Fibroblast of lung (primary cell): ENCODE measurements at regions not wholly inside any gene's neighbourhood (a gene's known extent, or its start where the extent isn't known, plus 50 kb on each side); places are given as distances from the start of the nearest gene placed in this dataset.

Source experiments
- DNase-seq, 2 donors: peaks; one replicate each; pipeline versions ENCODE4 v3.0.0 to v3.0.0-alpha.2; 2010; ENCODE audit warnings: low read depth in 2 of 2
- H2AFZ ChIP-seq: 2 replicates; pipeline ENCODE4 v1.5.1; 2012; ENCODE audit warnings: low read length, control low read depth, inconsistent platforms
- H3K27ac ChIP-seq: 2 replicates; pipeline ENCODE4 v1.5.1; 2011; ENCODE audit warnings: low read length, control low read depth; ENCODE audit not compliant: insufficient read depth
- H3K27me3 ChIP-seq: 2 replicates; pipeline ENCODE4 v1.5.1; 2011; ENCODE audit warnings: mild to moderate bottlenecking, low read length; ENCODE audit not compliant: control insufficient read depth, insufficient read depth
- H3K36me3 ChIP-seq: 2 replicates; pipeline ENCODE4 v1.5.1; 2011; ENCODE audit warnings: low read length; ENCODE audit not compliant: control insufficient read depth, insufficient read depth
- H3K4me1 ChIP-seq: 2 replicates; pipeline ENCODE4 v1.5.1; 2011; ENCODE audit warnings: low read length; ENCODE audit not compliant: control insufficient read depth, insufficient read depth; ENCODE audit errors: extremely low read depth
- H3K4me2 ChIP-seq: 2 replicates; pipeline ENCODE4 v1.5.1; 2011; ENCODE audit warnings: low read length, control low read depth; ENCODE audit not compliant: insufficient read depth; ENCODE audit errors: extremely low read depth
- H3K4me3 ChIP-seq, 4 experiments: fragments of 200-600 bp in 1 of 4; sonication (generic) in 1 of 4; replicated peaks in 1 of 4; 2 replicates each; pipeline ENCODE4 v1.5.1; 2011 to 2016; ENCODE audit warnings: low read length in 4 of 4, low read depth in 3 of 4, mild to moderate bottlenecking in 3 of 4, control low read depth in 2 of 4, inconsistent platforms in 1 of 4, mixed read lengths in 1 of 4; ENCODE audit not compliant: insufficient read depth in 1 of 4; ENCODE audit errors: control extremely low read depth in 1 of 4
- H3K79me2 ChIP-seq: 2 replicates; pipeline ENCODE4 v1.5.1; 2012; ENCODE audit warnings: mild to moderate bottlenecking, low read length, inconsistent platforms; ENCODE audit not compliant: control insufficient read depth, insufficient read depth
- H3K9ac ChIP-seq: 2 replicates; pipeline ENCODE4 v1.5.1; 2011; ENCODE audit warnings: mild to moderate bottlenecking, low read length, control low read depth; ENCODE audit not compliant: insufficient read depth
- H3K9me3 ChIP-seq: 2 replicates; pipeline ENCODE4 v1.5.1; 2012; ENCODE audit warnings: low read depth, low read length; ENCODE audit not compliant: control insufficient read depth, insufficient read depth
- H4K20me1 ChIP-seq: 2 replicates; pipeline ENCODE4 v1.5.1; 2011; ENCODE audit warnings: low read length; ENCODE audit not compliant: control insufficient read depth, insufficient read depth; ENCODE audit errors: extremely low read depth
- EZH2 ChIP-seq: IDR thresholded peaks from 2 replicates; pipeline ENCODE4 v1.5.1; 2012; ENCODE audit warnings: low read length, control low read depth, mild to moderate bottlenecking; ENCODE audit errors: missing control alignments
- TF ChIP-seq, protein P1 (sequence below), 2 donors: IDR thresholded peaks in 1 of 2; conservative IDR thresholded peaks in 1 of 2; 1 replicate in 1 of 2; 2 replicates in 1 of 2; pipeline ENCODE4 v1.5.1; 2011 to 2012; ENCODE audit warnings: low read length in 2 of 2, control low read depth in 1 of 2, inconsistent platforms in 1 of 2, low read depth in 1 of 2, mild to moderate bottlenecking in 1 of 2

DNA sequence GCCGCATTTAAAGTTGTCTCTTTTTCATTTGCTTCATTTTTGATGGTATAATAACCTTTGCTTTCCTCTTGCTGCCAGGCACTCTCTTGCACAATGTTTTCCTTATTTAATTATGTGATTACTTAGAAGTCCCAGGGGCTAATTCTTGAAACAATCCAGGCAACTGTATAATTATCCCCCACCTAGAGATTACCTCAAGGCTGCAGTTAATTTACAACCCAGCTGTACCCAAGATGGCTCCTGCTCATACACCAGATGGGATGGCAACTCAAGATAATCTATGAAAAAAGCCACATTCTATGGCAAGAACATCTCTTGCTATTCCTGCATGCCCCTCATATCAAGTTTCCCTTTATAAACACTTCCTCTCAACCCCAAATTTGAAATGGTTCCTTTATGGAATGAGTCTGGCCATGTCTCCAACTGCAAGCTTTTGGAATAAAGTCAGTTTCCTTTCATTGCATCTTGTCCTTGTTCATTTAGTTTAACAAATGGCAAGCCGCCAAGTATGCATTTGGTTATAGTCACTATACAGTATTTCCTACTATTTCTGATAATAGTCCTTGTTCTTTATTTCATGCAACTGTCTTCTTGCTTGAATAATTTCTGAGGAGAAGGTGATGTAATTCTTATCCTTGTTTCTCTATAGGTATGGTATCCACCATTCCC lies 1042.6 kb downstream of the PLA2G4A start:
- Histone ChIP-seq H3K27me3 (no peaks in the 10 kb centered on the region), H3K27ac (no peak overlapping the region), H3K79me2 (no peaks in the 10 kb centered on the region), H4K20me1 (no peaks in the 10 kb centered on the region), H3K4me1 (no peaks in the 10 kb centered on the region), H3K36me3 (no peaks in the 10 kb centered on the region), H3K4me2 (no peak overlapping the region), H3K9me3 (no peaks in the 10 kb centered on the region), H3K9ac (no peak overlapping the region), H3K4me3 (no peak overlapping the region), H2AFZ (no peak overlapping the region)
- TF ChIP-seq, protein P1, sequence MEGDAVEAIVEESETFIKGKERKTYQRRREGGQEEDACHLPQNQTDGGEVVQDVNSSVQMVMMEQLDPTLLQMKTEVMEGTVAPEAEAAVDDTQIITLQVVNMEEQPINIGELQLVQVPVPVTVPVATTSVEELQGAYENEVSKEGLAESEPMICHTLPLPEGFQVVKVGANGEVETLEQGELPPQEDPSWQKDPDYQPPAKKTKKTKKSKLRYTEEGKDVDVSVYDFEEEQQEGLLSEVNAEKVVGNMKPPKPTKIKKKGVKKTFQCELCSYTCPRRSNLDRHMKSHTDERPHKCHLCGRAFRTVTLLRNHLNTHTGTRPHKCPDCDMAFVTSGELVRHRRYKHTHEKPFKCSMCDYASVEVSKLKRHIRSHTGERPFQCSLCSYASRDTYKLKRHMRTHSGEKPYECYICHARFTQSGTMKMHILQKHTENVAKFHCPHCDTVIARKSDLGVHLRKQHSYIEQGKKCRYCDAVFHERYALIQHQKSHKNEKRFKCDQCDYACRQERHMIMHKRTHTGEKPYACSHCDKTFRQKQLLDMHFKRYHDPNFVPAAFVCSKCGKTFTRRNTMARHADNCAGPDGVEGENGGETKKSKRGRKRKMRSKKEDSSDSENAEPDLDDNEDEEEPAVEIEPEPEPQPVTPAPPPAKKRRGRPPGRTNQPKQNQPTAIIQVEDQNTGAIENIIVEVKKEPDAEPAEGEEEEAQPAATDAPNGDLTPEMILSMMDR (conservative IDR thresholded peaks at IDR 0.05 in 1 of 2, IDR thresholded peaks at IDR 0.05 in 1 of 2; ENCODE audit: low read depth in 1 of 2, low read length in 2 of 2), result no peak
- no peak for TF ChIP-seq EZH2
- DNase-seq, result peak in 1 of 2 donors; percentile 15

DNA sequence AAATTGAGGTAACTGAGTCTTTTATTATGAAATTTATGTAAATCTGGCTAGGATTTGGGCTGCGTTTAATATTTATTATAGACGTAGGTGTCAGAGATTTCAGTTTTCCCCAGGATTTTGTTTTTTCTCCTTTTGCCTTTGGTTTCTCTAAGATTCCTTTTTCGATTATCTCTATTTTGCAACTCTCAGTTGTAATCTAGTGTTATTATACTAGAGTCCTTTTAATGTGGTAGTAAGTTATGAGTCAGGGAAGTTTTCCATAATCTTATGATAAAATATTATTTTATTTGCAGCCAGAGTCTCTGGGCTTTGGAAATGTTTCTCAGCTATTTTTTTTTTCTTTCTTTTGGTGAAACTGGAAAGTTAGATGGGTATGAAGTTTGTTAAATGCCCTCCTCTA lies 1043.8 kb downstream of the PLA2G4A start:
- no peak for DNase-seq
- Histone ChIP-seq H3K36me3 (no peaks in the 10 kb centered on the region), H2AFZ (no peak overlapping the region), H3K9ac (no peak overlapping the region), H3K27ac (no peak overlapping the region), H4K20me1 (no peaks in the 10 kb centered on the region), H3K27me3 (no peaks in the 10 kb centered on the region), H3K4me1 (no peaks in the 10 kb centered on the region), H3K4me3 (no peak overlapping the region), H3K79me2 (no peaks in the 10 kb centered on the region), H3K9me3 (no peaks in the 10 kb centered on the region), H3K4me2 (no peak overlapping the region)
- TF ChIP-seq EZH2, result no peak
- TF ChIP-seq, protein P1 (conservative IDR thresholded peaks at IDR 0.05 in 1 of 2, IDR thresholded peaks at IDR 0.05 in 1 of 2; ENCODE audit: low read depth in 1 of 2, low read length in 2 of 2), result no peak

DNA sequence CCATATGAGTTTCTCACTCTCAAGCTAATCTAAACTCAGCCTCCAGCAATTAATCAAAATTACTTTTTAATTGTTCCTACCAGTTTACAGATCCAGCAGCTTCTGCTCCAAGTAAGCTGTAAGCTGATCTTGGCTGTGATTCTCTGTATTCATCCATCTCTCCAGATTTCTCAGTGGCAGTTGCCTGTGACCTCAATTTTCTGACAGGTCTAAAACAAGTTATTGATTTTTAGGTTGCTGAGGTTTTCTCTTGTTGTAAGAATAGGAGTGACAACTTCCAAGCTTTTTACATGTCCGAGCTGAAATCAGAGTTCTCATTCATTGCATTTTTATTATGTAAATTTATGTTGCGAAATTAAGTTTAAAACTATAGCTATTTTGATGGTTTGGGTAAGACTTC lies 1044.4 kb downstream of the PLA2G4A start:
- Histone ChIP-seq H3K9me3 (no peaks in the 10 kb centered on the region), H3K4me3 (no peak overlapping the region), H3K27ac (no peak overlapping the region), H3K27me3 (no peaks in the 10 kb centered on the region), H3K4me2 (no peak overlapping the region), H2AFZ (no peak overlapping the region), H3K36me3 (no peaks in the 10 kb centered on the region), H3K4me1 (no peaks in the 10 kb centered on the region), H3K9ac (no peak overlapping the region), H4K20me1 (no peaks in the 10 kb centered on the region), H3K79me2 (no peaks in the 10 kb centered on the region)
- no peak for DNase-seq
- TF ChIP-seq, protein P1 (conservative IDR thresholded peaks at IDR 0.05 in 1 of 2, IDR thresholded peaks at IDR 0.05 in 1 of 2; ENCODE audit: low read depth in 1 of 2, low read length in 2 of 2), result no peak
- TF ChIP-seq EZH2, result no peak
